T-helper 1 cell treated with Interleukin-12 subunit alpha and Interleukin-12 subunit beta and Interleukin-4 antibody, amounts not matched to agents 30 ng/mL and 1 ng/mL, for 36 hours (primary cell): ENCODE measurements at regions not wholly inside any gene's neighbourhood (a gene's known extent, or its start where the extent isn't known, plus 50 kb on each side); places are given as distances from the start of the nearest gene placed in this dataset.
"Not testable (repeated sequence)": the region's sequence is repeated elsewhere in the genome, so short reads cannot be mapped to it uniquely, and the experiment has no call there.

Experiments
- intact Hi-C: fragments of 100-400 bp; cut with micrococcal nuclease; formaldehyde crosslinking; loops from one replicate; pipeline ENCODE4 v1.15.1; 2024

DNA sequence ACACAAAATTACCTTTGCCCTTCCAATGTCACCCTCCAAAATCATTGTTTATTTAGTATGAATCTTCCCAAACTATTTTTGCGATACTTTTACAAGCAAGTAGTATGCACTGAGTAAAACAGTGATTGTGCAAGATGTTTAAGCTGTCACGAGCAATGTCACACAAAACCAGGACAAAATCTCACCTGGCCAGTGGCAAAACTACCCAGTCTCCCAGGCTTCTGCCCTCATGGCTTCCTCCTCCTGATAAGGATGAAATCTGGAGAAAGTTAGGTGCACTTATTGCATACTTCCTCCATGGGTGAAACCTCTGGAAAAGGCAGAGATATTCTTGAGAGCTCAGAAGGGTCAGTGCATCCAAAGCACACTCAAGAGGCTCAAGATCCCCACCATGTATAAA, 500.8 kb downstream of the IRS2 start:
- intact Hi-C loops = no loop called here

DNA sequence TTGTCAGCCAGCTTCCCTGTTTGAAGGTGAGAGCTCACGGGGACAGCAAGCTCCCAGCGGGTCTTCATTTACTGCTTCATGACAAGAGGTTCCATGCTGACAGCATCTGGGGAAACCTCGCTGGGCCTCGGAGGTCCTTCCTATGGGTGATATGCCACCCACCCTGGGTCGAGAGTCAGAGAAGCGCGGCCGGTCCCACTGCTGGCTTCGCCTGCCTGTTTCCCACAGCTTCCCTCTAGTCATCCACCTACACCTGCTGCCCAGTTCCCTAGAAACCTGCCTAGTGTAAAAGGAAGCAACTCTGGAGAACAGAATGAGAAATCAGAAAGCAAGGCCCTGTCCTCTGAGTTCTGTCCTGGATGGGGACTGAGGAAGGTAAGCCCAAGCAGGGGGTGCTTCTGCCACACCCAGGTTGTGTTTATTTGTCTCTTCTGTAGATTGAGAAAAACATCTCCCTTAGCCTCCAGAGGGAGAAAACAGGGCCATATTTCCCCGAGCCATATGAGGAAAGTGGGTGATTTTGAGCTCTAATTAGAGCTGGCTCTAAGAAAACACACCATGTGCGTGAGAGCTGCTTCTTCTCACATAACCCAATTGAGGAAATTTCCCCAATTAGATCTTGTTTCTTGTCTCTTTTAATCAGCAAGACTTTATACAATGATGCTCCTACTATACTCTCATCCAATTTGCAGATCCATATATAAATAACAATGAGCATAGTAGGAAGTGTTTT, 504.3 kb downstream of the IRS2 start:
- intact Hi-C loops = no loop called here

- intact Hi-C loops = no loop called here
Measured at GRCh38 chr13:109281017-109281902, 505.1 kb downstream of the IRS2 start.

DNA sequence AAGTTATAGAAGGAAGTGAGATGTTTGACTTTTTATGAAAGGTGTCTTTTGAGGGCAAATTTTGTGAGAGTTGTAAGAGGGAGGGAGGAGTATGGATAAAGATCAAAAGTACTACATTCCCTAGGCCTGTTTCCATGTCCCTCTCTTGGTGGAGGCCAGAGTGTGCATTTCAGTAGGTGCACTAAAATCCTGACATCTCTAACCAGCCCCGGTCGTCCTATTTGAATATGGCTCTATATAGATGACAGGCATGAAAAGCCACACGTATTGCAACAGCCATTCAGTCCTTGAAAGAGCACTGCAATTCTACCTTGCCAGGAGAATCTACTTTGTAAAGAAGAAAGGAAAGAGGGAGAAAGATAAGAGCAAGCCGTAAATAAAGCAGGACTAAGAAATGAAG, 510.1 kb downstream of the IRS2 start:
- intact Hi-C loops = no loop called here

- intact Hi-C loops = no loop called here
Measured at GRCh38 chr13:109275852-109276251, 510.5 kb downstream of the IRS2 start.

- intact Hi-C loops = no loop called here
Measured at GRCh38 chr13:109275139-109275745, 511.1 kb downstream of the IRS2 start.

DNA sequence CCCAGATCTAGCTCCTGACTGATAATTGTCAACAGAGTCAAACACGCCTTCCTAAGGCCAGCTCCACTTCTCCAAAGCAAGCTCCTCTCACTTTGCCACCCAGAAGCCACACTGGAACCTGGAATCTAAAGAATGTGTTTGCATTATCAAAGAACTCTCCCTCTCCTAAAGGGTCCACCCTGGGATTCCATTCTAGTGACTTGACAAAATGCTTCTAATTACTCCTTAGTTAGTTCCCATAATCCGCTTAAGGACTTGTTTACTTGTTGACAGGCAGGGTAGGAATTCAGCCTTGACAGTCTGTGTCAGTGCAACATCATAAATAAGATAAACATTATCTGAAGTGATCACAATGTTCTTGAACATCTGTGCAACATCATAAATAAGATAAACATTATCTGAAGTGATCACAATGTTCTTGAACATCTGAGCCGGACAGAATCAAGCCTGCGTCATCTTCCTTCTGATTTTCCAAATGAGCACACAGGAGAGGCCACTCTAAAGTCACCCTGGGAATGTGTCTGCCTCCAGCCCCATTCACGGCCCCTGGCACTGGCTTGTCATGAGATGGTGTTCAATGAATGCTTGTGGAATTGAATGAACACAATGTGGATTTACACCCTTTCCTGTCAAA, 512.1 kb downstream of the IRS2 start:
- intact Hi-C loops = no loop called here

GRCh38 chr13:109273326-109273751, 513.0 kb downstream of the IRS2 start:
- intact Hi-C loops = no loop called here

- intact Hi-C loops = no loop called here
Measured at GRCh38 chr13:109272595-109273325, 513.6 kb downstream of the IRS2 start.

GRCh38 chr13:109271555-109272541, 514.5 kb downstream of the IRS2 start:
- intact Hi-C loops = no loop called here

DNA sequence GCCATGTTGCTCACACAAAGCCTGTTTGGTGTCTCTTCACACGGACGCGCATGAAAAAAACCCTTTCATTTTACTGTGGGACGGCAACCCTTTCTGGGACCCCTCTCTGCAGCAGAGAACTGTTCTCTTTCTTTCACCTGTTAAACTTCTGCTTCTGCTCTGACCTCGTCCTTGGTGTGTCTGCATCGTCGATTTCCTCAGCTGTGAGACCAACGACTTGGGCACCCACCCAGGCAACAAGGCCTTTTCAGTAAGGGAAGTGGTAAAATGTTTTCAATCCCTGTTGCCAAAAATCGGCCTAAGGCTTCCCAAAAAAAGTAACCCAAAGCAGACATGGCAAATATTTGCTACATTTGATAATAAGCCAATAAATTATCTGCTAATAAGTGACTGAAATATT, 515.3 kb downstream of the IRS2 start:
- intact Hi-C loops = no loop called here

- intact Hi-C loops = not testable (repeated sequence)
Measured at GRCh38 chr13:109269381-109269780, 517.0 kb downstream of the IRS2 start.

GRCh38 chr13:109268492-109268891, 517.9 kb downstream of the IRS2 start:
- intact Hi-C loops = not testable (repeated sequence)

GRCh38 chr13:109267400-109267799, 519.0 kb downstream of the IRS2 start:
- intact Hi-C loops = not testable (repeated sequence)

DNA sequence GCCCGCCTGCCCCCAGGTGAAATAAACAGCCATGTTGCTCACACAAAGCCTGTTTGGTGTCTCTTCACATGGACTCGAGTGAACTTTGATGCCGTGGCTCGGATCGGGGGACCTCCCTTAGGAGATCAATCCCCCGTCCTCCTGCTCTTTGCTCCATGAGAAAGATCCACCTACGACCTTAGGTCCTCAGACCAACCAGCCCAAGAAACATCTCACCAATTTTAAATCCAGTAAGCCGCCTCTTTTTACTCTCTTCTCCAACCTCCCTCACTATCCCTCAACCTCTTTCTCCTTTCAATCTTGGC, 521.0 kb downstream of the IRS2 start:
- intact Hi-C loops = not testable (repeated sequence)

DNA sequence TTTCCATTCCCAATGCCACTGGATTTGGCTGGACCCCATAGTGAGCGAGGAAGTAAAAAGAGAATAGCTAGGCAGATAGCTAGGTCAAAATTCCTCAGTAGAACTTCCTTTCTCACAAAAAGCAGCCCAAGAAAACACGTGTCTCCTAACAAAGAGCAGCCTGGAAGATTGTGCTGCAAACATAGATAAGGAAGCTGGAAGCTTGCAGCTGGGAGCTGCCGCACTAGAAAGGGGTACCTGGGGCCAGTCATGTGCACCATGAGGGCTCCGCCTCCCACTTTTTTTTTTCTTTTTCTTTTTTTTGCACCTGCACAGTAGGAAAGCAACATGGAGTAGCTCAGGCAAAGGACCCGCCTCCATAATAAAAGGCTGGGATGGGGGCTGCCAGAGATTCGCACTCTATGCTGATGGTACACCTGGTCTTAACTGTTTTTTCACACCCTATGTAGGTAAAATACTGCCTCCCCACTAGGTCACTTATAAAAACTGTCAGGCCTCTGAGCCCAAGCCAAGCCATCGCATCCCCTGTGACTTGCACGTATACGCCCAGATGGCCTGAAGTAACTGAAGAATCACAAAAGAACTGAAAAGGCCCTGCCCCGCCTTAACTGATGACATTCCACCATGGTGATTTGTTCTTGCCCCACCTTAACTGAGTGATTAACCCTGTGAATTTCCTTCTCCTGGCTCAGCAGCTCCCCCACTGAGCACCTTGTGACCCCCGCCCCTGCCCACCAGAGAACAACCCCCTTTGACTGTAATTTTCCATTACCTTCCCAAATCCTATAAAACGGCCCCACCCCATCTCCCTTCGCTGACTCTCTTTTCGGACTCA, 521.6 kb downstream of the IRS2 start:
- intact Hi-C loops = not testable (repeated sequence)

DNA sequence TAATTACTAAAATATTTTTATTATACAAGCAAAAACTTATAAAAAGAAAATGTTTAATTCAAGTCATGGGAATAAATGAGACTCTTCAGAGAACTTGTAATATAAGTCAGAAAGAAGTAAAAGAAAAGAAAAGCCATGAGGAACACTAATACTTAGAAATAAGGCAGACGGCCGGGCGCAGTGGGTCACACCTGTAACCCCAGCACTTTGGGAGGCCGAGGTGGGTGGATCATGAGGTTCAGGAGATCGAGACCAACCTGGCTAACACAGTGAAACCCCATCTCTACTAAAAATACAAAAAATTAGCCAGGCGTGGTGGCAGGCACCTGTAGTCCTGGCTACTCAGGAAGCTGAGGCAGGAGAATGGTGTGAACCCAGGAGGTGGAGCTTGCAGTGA, 528.6 kb downstream of the IRS2 start:
- intact Hi-C loops = not testable (repeated sequence)
